ENCODE measurements at regions not wholly inside any gene's neighbourhood (a gene's known extent, or its start where the extent isn't known, plus 50 kb on each side); places are given as distances from the start of the nearest gene placed in this dataset.

DNA sequence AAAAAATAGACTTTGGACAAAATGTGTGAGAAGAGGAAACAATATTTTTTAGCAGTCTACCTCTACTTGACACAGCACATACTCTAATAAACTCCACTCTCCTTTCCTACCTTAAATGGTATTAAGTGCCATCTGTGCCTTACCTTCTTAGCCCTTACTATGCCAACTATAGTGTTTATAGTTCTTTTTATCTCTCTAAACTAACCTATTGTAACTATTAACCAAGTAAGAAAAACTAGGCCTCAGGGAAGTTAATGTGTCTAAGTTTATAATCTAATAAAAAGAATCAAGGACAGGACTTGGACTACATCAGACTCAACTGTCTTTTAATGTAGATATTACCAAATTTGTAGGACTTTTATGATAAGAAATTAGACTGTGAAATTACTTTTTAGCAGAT, 251.7 kb upstream of the ROBO2 start:
- intact Hi-C loops (cut with DNase I), result no loop called here
- no peaks in the 10 kb centered on the region for H3K9me3 ChIP-seq
- no peaks in the 10 kb centered on the region for H3K4me1 ChIP-seq
- no peak for TF ChIP-seq CTCF (IDR thresholded peaks at IDR 0.05)
- no peak overlapping the region for H3K4me3 ChIP-seq
- ATAC-seq (no peak), DNase-seq (no peak)
- no peaks in the 10 kb centered on the region for H3K27me3 ChIP-seq (ENCODE audit: low read depth)
- H3K36me3 ChIP-seq, result no peaks in the 10 kb centered on the region
- no peak overlapping the region for H3K27ac ChIP-seq

DNA sequence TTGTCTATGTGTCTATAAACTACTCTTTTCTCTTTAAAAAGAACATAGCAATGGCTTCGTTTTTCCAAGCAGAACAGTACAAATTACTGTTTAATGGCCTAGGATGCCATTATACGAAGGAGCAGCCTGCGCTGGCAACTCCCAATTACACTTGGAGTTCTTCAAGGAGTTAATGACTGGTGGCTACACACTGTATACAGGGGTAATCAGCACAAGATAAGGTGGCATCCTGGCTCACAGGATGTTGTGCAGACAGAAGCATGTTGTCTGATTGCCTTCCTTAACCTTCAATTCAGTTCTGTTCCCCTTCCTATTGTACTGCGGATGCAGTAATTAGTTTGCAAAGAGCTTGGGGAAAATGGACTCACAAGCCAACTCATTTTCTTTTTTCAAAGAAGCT, 250.7 kb upstream of the ROBO2 start:
- DNase-seq (no peak), ATAC-seq (no peak)
- H3K4me3 ChIP-seq, result no peak overlapping the region
- no peaks in the 10 kb centered on the region for H3K9me3 ChIP-seq
- H3K27me3 ChIP-seq (ENCODE audit: low read depth), result no peaks in the 10 kb centered on the region
- H3K36me3 ChIP-seq, result no peaks in the 10 kb centered on the region
- no peaks in the 10 kb centered on the region for H3K4me1 ChIP-seq
- intact Hi-C loops (cut with DNase I), result no loop called here
- TF ChIP-seq CTCF (IDR thresholded peaks at IDR 0.05), result no peak
- H3K27ac ChIP-seq, result no peak overlapping the region

- no peaks in the 10 kb centered on the region for H3K36me3 ChIP-seq
- intact Hi-C loops (cut with DNase I), result no loop called here
- no peaks in the 10 kb centered on the region for H3K27me3 ChIP-seq (ENCODE audit: low read depth)
- DNase-seq (no peak), ATAC-seq (no peak)
- no peaks in the 10 kb centered on the region for H3K9me3 ChIP-seq
- H3K4me3 ChIP-seq, result no peak overlapping the region
- TF ChIP-seq CTCF (IDR thresholded peaks at IDR 0.05), result no peak
- H3K27ac ChIP-seq, result no peak overlapping the region
- H3K4me1 ChIP-seq, result no peaks in the 10 kb centered on the region
These were observed 228.5 kb upstream of the ROBO2 start for GRCh38 chr3:76811418-76811817.

DNA sequence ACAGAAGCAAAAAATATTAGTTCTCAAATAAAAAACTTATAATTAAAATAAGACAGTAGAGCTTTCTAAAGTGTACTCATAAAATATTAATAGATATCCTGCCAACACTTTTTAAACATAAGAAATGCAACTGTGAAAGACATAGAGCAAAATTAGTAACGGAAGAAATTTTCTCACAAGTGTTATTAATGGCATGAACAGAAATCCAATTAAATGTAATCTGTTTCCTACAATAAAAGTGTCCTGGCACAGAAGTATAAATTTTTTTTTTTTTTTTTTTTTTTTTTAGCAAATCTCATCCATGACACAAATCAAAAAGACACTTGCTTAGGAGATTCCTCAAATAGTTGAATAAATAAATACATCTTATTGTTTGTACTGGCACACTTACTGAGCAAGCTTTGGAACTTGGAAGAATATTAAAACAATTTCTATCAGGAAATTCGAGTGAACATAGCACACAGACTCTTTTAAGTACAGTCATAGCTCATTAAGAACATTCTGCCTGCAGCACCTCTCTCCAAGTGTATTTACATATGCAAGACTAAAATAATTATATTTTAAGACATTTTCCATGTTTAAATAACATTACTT, 227.2 kb upstream of the ROBO2 start:
- intact Hi-C loops (cut with DNase I), result no loop called here
- H3K4me3 ChIP-seq, result no peak overlapping the region
- H3K4me1 ChIP-seq, result no peaks in the 10 kb centered on the region
- TF ChIP-seq CTCF (IDR thresholded peaks at IDR 0.05), result no peak
- DNase-seq (no peak), ATAC-seq (no peak)
- no peak overlapping the region for H3K27ac ChIP-seq
- H3K27me3 ChIP-seq (ENCODE audit: low read depth), result no peaks in the 10 kb centered on the region
- no peaks in the 10 kb centered on the region for H3K36me3 ChIP-seq
- H3K9me3 ChIP-seq, result no peaks in the 10 kb centered on the region

DNA sequence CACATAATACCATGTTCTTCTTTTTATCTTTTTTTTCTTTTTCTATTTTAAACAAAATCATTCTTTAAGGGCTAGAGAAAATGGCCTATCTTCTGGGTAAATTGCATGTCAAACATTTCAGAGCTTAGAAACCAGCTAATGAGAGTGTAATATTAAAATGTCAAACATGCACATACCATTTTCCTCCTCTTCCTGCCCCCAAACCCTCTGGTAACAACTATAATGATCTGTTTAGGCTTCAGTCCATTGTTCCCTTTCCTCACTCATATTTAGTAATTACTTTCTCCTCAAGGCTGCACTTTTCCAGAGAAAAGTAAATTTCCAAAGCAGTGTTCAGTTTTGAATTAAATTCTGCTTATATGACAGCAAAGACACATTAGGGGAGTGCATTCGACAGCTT, 224.3 kb upstream of the ROBO2 start:
- Histone ChIP-seq H3K4me1 (no peaks in the 10 kb centered on the region), H3K4me3 (no peak overlapping the region), H3K9me3 (no peaks in the 10 kb centered on the region), H3K27ac (no peak overlapping the region), H3K36me3 (no peaks in the 10 kb centered on the region), H3K27me3 (ENCODE audit: low read depth) (no peaks in the 10 kb centered on the region)
- intact Hi-C loops (cut with DNase I), result no loop called here
- DNase-seq (no peak), ATAC-seq (no peak)
- no peak for TF ChIP-seq CTCF (IDR thresholded peaks at IDR 0.05)

DNA sequence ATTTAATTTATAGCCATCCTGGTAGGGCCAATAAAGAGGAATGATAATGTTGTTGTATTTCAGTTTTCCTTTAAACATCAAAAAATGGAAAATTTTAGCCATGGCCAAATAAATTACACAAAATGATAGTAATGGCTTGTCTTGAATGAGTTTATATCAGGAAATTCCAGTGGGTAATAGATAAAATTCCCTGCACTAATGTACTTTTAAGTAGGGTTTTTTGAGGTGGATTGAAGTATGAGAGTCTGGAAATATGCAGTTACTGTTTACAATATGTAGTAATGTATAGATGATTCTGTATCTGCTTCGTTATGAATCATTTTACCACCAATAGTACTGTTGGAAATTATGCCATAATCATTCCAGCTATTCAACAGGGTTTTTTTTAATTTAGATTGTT, 219.4 kb upstream of the ROBO2 start:
- TF ChIP-seq CTCF (IDR thresholded peaks at IDR 0.05), result no peak
- H3K4me3 ChIP-seq, result no peak overlapping the region
- DNase-seq, result no peak
- intact Hi-C loops (cut with DNase I), result no loop called here
- no peaks in the 10 kb centered on the region for H3K9me3 ChIP-seq
- no peaks in the 10 kb centered on the region for H3K4me1 ChIP-seq
- H3K36me3 ChIP-seq, result no peaks in the 10 kb centered on the region
- H3K27ac ChIP-seq, result no peak overlapping the region
- no peaks in the 10 kb centered on the region for H3K27me3 ChIP-seq (ENCODE audit: low read depth)
- no peak for ATAC-seq

All from lower lobe of right lung (tissue), 2 donors.